H7 (cell line): ENCODE measurements at regions not wholly inside any gene's neighbourhood (a gene's known extent, or its start where the extent isn't known, plus 50 kb on each side); places are given as distances from the start of the nearest gene placed in this dataset.

ENCODE experiments used
- DNase-seq: peaks from one replicate; pipeline ENCODE4 v3.0.0; 2012
- H3K27me3 ChIP-seq: 2 replicates; pipeline ENCODE4 v1.6.0; 2011; ENCODE audit warnings: mild to moderate bottlenecking, low read length; ENCODE audit not compliant: control insufficient read depth, insufficient read depth
- H3K36me3 ChIP-seq: replicated peaks from 2 replicates; pipeline ENCODE4 v1.5.1; 2011; ENCODE audit warnings: low read length; ENCODE audit not compliant: control insufficient read depth, insufficient read depth
- H3K4me3 ChIP-seq: 2 replicates; pipeline ENCODE4 v1.5.1; 2011; ENCODE audit warnings: low read depth, mild to moderate bottlenecking, control low read depth, low read length, moderate library complexity; ENCODE audit not compliant: insufficient read depth

- Histone ChIP-seq H3K4me3 (no peak overlapping the region), H3K27me3 (no peaks in the 10 kb centered on the region), H3K36me3 (no peaks in the 10 kb centered on the region)
- no peak for DNase-seq
Observed at GRCh38 chr1:195373856-195374255, 1234.4 kb downstream of the KCNT2 start.

- Histone ChIP-seq H3K36me3 (no peaks in the 10 kb centered on the region), H3K4me3 (no peak overlapping the region), H3K27me3 (no peaks in the 10 kb centered on the region)
- DNase-seq = peak; percentile 2
Observed at GRCh38 chr1:195345149-195345548, 1263.1 kb downstream of the KCNT2 start.

- Histone ChIP-seq H3K4me3 (no peak overlapping the region), H3K27me3 (no peaks in the 10 kb centered on the region), H3K36me3 (no peaks in the 10 kb centered on the region)
- no peak for DNase-seq
Observed at GRCh38 chr1:195337646-195338045, 1270.6 kb downstream of the KCNT2 start.

GRCh38 chr1:195336812-195337211 is 1271.4 kb downstream of the KCNT2 start:
- no peak overlapping the region for H3K4me3 ChIP-seq
- no peaks in the 10 kb centered on the region for H3K27me3 ChIP-seq
- H3K36me3 ChIP-seq = no peaks in the 10 kb centered on the region
- no peak for DNase-seq

- no peak for DNase-seq
- H3K27me3 ChIP-seq = no peaks in the 10 kb centered on the region
- H3K4me3 ChIP-seq = no peak overlapping the region
- H3K36me3 ChIP-seq = no peaks in the 10 kb centered on the region
Observed at GRCh38 chr1:195335541-195335940, 1272.7 kb downstream of the KCNT2 start.

GRCh38 chr1:195332102-195332501 is 1276.1 kb downstream of the KCNT2 start:
- H3K27me3 ChIP-seq = no peaks in the 10 kb centered on the region
- no peak overlapping the region for H3K4me3 ChIP-seq
- H3K36me3 ChIP-seq = no peaks in the 10 kb centered on the region
- DNase-seq = no peak

- H3K36me3 ChIP-seq = no peaks in the 10 kb centered on the region
- DNase-seq = no peak
- H3K27me3 ChIP-seq = no peaks in the 10 kb centered on the region
- H3K4me3 ChIP-seq = no peak overlapping the region
Observed at GRCh38 chr1:195328681-195329080, 1279.6 kb downstream of the KCNT2 start.

- no peaks in the 10 kb centered on the region for H3K36me3 ChIP-seq
- no peak for DNase-seq
Observed at GRCh38 chr1:195328102-195328501, 1280.1 kb downstream of the KCNT2 start.

GRCh38 chr1:195327361-195327760 is 1280.9 kb downstream of the KCNT2 start:
- Histone ChIP-seq H3K4me3 (no peak overlapping the region), H3K36me3 (no peaks in the 10 kb centered on the region), H3K27me3 (no peaks in the 10 kb centered on the region)
- DNase-seq = no peak

More at GRCh38 chr1:195328102-195328501, 1280.1 kb downstream of the KCNT2 start:
- H3K27me3 ChIP-seq = no peaks in the 10 kb centered on the region
- H3K4me3 ChIP-seq = no peak overlapping the region

- no peak overlapping the region for H3K4me3 ChIP-seq
- no peaks in the 10 kb centered on the region for H3K36me3 ChIP-seq
- no peaks in the 10 kb centered on the region for H3K27me3 ChIP-seq
- no peak for DNase-seq
Observed at GRCh38 chr1:195326325-195326724, 1281.9 kb downstream of the KCNT2 start.

- no peaks in the 10 kb centered on the region for H3K27me3 ChIP-seq
- H3K36me3 ChIP-seq = no peaks in the 10 kb centered on the region
- no peak overlapping the region for H3K4me3 ChIP-seq
- DNase-seq = no peak
Observed at GRCh38 chr1:195325181-195325580, 1283.1 kb downstream of the KCNT2 start.

GRCh38 chr1:195306281-195306680 is 1302.0 kb downstream of the KCNT2 start:
- Histone ChIP-seq H3K36me3 (no peaks in the 10 kb centered on the region), H3K4me3 (no peak overlapping the region), H3K27me3 (no peaks in the 10 kb centered on the region)
- no peak for DNase-seq

- Histone ChIP-seq H3K27me3 (no peaks in the 10 kb centered on the region), H3K36me3 (no peaks in the 10 kb centered on the region), H3K4me3 (no peak overlapping the region)
- no peak for DNase-seq
Observed at GRCh38 chr1:195294911-195295310, 1313.3 kb downstream of the KCNT2 start.

- no peaks in the 10 kb centered on the region for H3K27me3 ChIP-seq
- H3K36me3 ChIP-seq = no peaks in the 10 kb centered on the region
- DNase-seq = no peak
- H3K4me3 ChIP-seq = no peak overlapping the region
Observed at GRCh38 chr1:195278644-195279043, 1329.6 kb downstream of the KCNT2 start.

- DNase-seq = no peak
- Histone ChIP-seq H3K4me3 (no peak overlapping the region), H3K36me3 (no peaks in the 10 kb centered on the region), H3K27me3 (no peaks in the 10 kb centered on the region)
Observed at GRCh38 chr1:195275710-195276109, 1332.5 kb downstream of the KCNT2 start.

GRCh38 chr1:195251900-195252299 is 1356.3 kb downstream of the KCNT2 start:
- H3K27me3 ChIP-seq = no peaks in the 10 kb centered on the region
- no peaks in the 10 kb centered on the region for H3K36me3 ChIP-seq
- no peak for DNase-seq
- H3K4me3 ChIP-seq = no peak overlapping the region
